ENCODE measurements at regions not wholly inside any gene's neighbourhood (a gene's known extent, or its start where the extent isn't known, plus 50 kb on each side); places are given as distances from the start of the nearest gene placed in this dataset.

GRCh38 chr6:22694092-22694724, 124.8 kb downstream of the HDGFL1 start:
- TF ChIP-seq CTCF (CRISPR knock-in tag; IDR thresholded peaks at IDR 0.05) (no peak), AKAP8 (CRISPR knock-in tag; IDR thresholded peaks at IDR 0.05) (no peak), MXI1 (IDR thresholded peaks at IDR 0.05; ENCODE audit: borderline replicate concordance, low read depth, low read length) (no peak), CHD4 (IDR thresholded peaks at IDR 0.05; ENCODE audit: borderline replicate concordance, low read length) (no peak), ESRRA (CRISPR knock-in tag; IDR thresholded peaks at IDR 0.05; ENCODE audit: low read depth) (no peak), PREB (CRISPR knock-in tag; IDR thresholded peaks at IDR 0.05) (no peak)

Data from HepG2 (cell line).